SK-N-SH (cell line): ENCODE measurements at regions not wholly inside any gene's neighbourhood (a gene's known extent, or its start where the extent isn't known, plus 50 kb on each side); places are given as distances from the start of the nearest gene placed in this dataset.

Source experiments
- FOXJ3 ChIP-seq: sonication (generic); formaldehyde crosslinking; IDR thresholded peaks from 2 replicates; pipeline ENCODE4 v1.5.1; 2020; ENCODE audit warnings: mild to moderate bottlenecking, missing genetic modification reagents
- FOXM1 ChIP-seq: IDR thresholded peaks from 2 replicates; pipeline ENCODE4 v1.4.0; 2012; ENCODE audit warnings: low read depth, mild to moderate bottlenecking
- GATA2 ChIP-seq: sonication (generic); formaldehyde crosslinking; IDR thresholded peaks from 2 replicates; pipeline ENCODE4 v1.5.0; 2020; ENCODE audit warnings: mild to moderate bottlenecking, missing genetic modification reagents
- JUND ChIP-seq: IDR thresholded peaks from 2 replicates; pipeline ENCODE4 v1.4.0; 2012
- NRF1 ChIP-seq: IDR thresholded peaks from 2 replicates; pipeline ENCODE4 v1.6.1; 2012; ENCODE audit warnings: low read depth, mild to moderate bottlenecking, low read length
- POLR2AphosphoS5 ChIP-seq: IDR thresholded peaks from 2 replicates; pipeline ENCODE4 v1.6.1; 2012; ENCODE audit warnings: low read depth, low read length
- RAD21 ChIP-seq: IDR thresholded peaks from 2 replicates; pipeline ENCODE4 v1.6.1; 2012; ENCODE audit warnings: mild to moderate bottlenecking, low read length
- RCOR1 ChIP-seq: fragments of 150-350 bp; IDR thresholded peaks from 2 replicates; pipeline ENCODE4 v1.6.1; 2017; ENCODE audit warnings: antibody characterized with exemption, low read length
- RFX5 ChIP-seq: IDR thresholded peaks from 2 replicates; pipeline ENCODE4 v1.6.1; 2012; ENCODE audit warnings: mild to moderate bottlenecking, improper control_type of control experiment, low read length
- TAF1 ChIP-seq: IDR thresholded peaks from 2 replicates; pipeline ENCODE4 v1.6.1; 2012; ENCODE audit warnings: low read depth, mild to moderate bottlenecking, low read length, moderate library complexity, borderline replicate concordance
- YY1 ChIP-seq: IDR thresholded peaks from 2 replicates; pipeline ENCODE4 v1.4.0; 2012; ENCODE audit warnings: low read depth, mild to moderate bottlenecking
- TF ChIP-seq, protein P1 (sequence below): fragments of 200-600 bp; sonication (generic); IDR thresholded peaks from 2 replicates; pipeline ENCODE4 v1.6.1; 2017; ENCODE audit warnings: antibody characterized with exemption, mild to moderate bottlenecking, moderate library complexity
- TF ChIP-seq, protein P2 (sequence below): IDR thresholded peaks from 2 replicates; pipeline ENCODE4 v1.4.0; 2012; ENCODE audit warnings: low read depth
- TF ChIP-seq, protein P3 (sequence below): IDR thresholded peaks from 2 replicates; pipeline ENCODE4; 2012

DNA sequence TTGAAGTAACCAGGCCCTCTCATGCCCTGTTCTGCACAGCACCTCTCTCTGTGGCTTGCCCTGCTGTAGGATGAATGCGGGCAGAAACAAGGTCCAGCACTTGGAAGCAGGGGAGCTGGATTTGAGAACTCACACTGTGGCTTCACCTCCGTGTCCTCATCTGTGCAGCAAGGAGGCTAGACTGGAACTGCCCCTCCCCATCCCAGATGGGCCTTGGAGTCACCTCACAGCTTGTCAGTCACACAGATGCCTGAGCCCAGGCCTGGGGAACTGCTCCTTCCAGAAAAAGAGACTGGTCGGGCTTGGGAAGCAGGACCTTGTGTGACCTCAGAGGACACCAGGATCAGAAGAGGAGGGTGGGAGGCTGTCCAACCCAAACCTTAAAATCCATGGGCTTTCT is 180.8 kb downstream of the CCT6B start:
- TF ChIP-seq TAF1 (no peak), POLR2AphosphoS5 (no peak), FOXJ3 (CRISPR knock-in tag) (no peak), FOXM1 (no peak), RAD21 (no peak), NRF1 (no peak), RFX5 (no peak), YY1 (no peak), GATA2 (CRISPR knock-in tag) (no peak), RCOR1 (no peak), JUND (no peak)
- TF ChIP-seq, protein P1, sequence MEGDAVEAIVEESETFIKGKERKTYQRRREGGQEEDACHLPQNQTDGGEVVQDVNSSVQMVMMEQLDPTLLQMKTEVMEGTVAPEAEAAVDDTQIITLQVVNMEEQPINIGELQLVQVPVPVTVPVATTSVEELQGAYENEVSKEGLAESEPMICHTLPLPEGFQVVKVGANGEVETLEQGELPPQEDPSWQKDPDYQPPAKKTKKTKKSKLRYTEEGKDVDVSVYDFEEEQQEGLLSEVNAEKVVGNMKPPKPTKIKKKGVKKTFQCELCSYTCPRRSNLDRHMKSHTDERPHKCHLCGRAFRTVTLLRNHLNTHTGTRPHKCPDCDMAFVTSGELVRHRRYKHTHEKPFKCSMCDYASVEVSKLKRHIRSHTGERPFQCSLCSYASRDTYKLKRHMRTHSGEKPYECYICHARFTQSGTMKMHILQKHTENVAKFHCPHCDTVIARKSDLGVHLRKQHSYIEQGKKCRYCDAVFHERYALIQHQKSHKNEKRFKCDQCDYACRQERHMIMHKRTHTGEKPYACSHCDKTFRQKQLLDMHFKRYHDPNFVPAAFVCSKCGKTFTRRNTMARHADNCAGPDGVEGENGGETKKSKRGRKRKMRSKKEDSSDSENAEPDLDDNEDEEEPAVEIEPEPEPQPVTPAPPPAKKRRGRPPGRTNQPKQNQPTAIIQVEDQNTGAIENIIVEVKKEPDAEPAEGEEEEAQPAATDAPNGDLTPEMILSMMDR, result no peak
- TF ChIP-seq, protein P2, sequence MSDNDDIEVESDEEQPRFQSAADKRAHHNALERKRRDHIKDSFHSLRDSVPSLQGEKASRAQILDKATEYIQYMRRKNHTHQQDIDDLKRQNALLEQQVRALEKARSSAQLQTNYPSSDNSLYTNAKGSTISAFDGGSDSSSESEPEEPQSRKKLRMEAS, result no peak
- TF ChIP-seq, protein P3, sequence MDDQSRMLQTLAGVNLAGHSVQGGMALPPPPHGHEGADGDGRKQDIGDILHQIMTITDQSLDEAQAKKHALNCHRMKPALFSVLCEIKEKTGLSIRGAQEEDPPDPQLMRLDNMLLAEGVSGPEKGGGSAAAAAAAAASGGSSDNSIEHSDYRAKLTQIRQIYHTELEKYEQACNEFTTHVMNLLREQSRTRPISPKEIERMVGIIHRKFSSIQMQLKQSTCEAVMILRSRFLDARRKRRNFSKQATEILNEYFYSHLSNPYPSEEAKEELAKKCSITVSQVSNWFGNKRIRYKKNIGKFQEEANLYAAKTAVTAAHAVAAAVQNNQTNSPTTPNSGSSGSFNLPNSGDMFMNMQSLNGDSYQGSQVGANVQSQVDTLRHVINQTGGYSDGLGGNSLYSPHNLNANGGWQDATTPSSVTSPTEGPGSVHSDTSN, result no peak
